Stomach (tissue), 4 donors: ENCODE measurements at regions not wholly inside any gene's neighbourhood (a gene's known extent, or its start where the extent isn't known, plus 50 kb on each side); places are given as distances from the start of the nearest gene placed in this dataset.

Source experiments
- CTCF ChIP-seq, 7 experiments: fragments of 450-650 bp in 4 of 7; fragments of 200-600 bp in 3 of 7; sonication (generic) in 3 of 7; IDR thresholded peaks; one replicate each; pipeline ENCODE4 v1.5.1; 2016 to 2019; ENCODE audit warnings: antibody characterized with exemption in 7 of 7, control low read depth in 2 of 7, mild to moderate bottlenecking in 1 of 7
- POLR2A ChIP-seq, 4 donors: fragments of 450-650 bp; IDR thresholded peaks; one replicate each; pipeline ENCODE4 v1.6.1; 2016; ENCODE audit warnings: antibody characterized with exemption in 4 of 4, control low read depth in 2 of 4, mild to moderate bottlenecking in 1 of 4, moderate library complexity in 1 of 4
- POLR2AphosphoS5 ChIP-seq, 3 donors: sonication (generic); formaldehyde crosslinking; IDR thresholded peaks; one replicate each; pipeline ENCODE4 v1.6.1; 2016; ENCODE audit warnings: antibody characterized with exemption in 3 of 3

- no peak for TF ChIP-seq POLR2A (IDR thresholded peaks at IDR 0.05)
- TF ChIP-seq CTCF (IDR thresholded peaks at IDR 0.05), result no peak
- no peak for TF ChIP-seq POLR2AphosphoS5 (IDR thresholded peaks at IDR 0.05)
Measured at GRCh38 chr14:103277931-103278330, 56.1 kb upstream of the EIF5 start.
